Caco-2 (cell line): ENCODE measurements at regions not wholly inside any gene's neighbourhood (a gene's known extent, or its start where the extent isn't known, plus 50 kb on each side); places are given as distances from the start of the nearest gene placed in this dataset.

Experiments
- BruUV-seq: library from RNA; stranded (reverse); fragments of 400-500 nt; replicated peaks from 2 replicates; lab custom pipeline; 2021; lab: Mats Ljungman, UMichigan
- CTCF ChIA-PET: fragments of 300-600 bp; sonication (Branson Sonifier 250); formaldehyde crosslinking; loops from one replicate; lab custom pipeline; 2022; ENCODE audit warnings: antibody characterized with exemption; lab: Charles Lee
- POLR2A ChIA-PET: fragments of 300-600 bp; sonication (Branson Sonifier 250); formaldehyde crosslinking; loops from one replicate; lab custom pipeline; 2022; ENCODE audit warnings: antibody characterized with exemption; lab: Charles Lee
- DNase-seq, 2 experiments: peaks; one replicate each; pipeline versions ENCODE4 v3.0.0 to v3.0.0-alpha.2; 2020 to 2022
- H3K27me3 ChIP-seq: replicated peaks from 2 replicates; pipeline ENCODE4 v1.6.0; 2011; ENCODE audit warnings: low read length; ENCODE audit not compliant: control insufficient read depth, insufficient read depth
- H3K36me3 ChIP-seq: 2 replicates; pipeline ENCODE4 v1.5.1; 2011; ENCODE audit warnings: low read length; ENCODE audit not compliant: control insufficient read depth, insufficient read depth
- H3K4me1 ChIP-seq: fragments of 250-450 bp; sonication (Bioruptor Pico); 2 replicates; pipeline ENCODE4 v1.5.1; 2020; ENCODE audit warnings: mild to moderate bottlenecking
- H3K4me3 ChIP-seq: 2 replicates; pipeline ENCODE4 v1.5.1; 2011; ENCODE audit warnings: low read depth, mild to moderate bottlenecking, control low read depth, low read length
- H3K9me3 ChIP-seq: fragments of 250-450 bp; sonication (Bioruptor Pico); 2 replicates; pipeline ENCODE4 v1.5.1; 2020; ENCODE audit warnings: mild to moderate bottlenecking, moderate library complexity
- H3K27ac Mint-ChIP-seq: one replicate; pipeline ENCODE4 v1.8.0; 2022; ENCODE audit warnings: mixed read lengths; ENCODE audit not compliant: unreplicated experiment
- H3K27me3 Mint-ChIP-seq: one replicate; pipeline ENCODE4 v1.8.0; 2022; ENCODE audit warnings: mixed read lengths; ENCODE audit not compliant: insufficient read depth, unreplicated experiment
- H3K36me3 Mint-ChIP-seq: one replicate; pipeline ENCODE4 v1.8.0; 2022; ENCODE audit warnings: mild to moderate bottlenecking, mixed read lengths; ENCODE audit not compliant: insufficient read depth, unreplicated experiment
- H3K4me1 Mint-ChIP-seq: one replicate; pipeline ENCODE4 v1.8.0; 2022; ENCODE audit warnings: low read depth, mixed read lengths; ENCODE audit not compliant: unreplicated experiment
- H3K4me3 Mint-ChIP-seq: one replicate; pipeline ENCODE4 v1.8.0; 2022; ENCODE audit warnings: mild to moderate bottlenecking, moderate library complexity, mixed read lengths; ENCODE audit not compliant: unreplicated experiment
- H3K9me3 Mint-ChIP-seq: one replicate; pipeline ENCODE4 v1.8.0; 2022; ENCODE audit warnings: mixed read lengths; ENCODE audit not compliant: unreplicated experiment
- intact Hi-C: fragments of 100-400 bp; cut with micrococcal nuclease; formaldehyde crosslinking; loops from one replicate; pipeline ENCODE4 v1.10.0; 2022; ENCODE audit not compliant: unreplicated experiment
- TF ChIP-seq, protein P1 (sequence below), 2 experiments: fragments of 200-600 bp in 1 of 2; IDR thresholded peaks; 1 replicate in 1 of 2; 2 replicates in 1 of 2; pipeline versions ENCODE4 v1.5.1 to v1.8.0; 2011 to 2022; ENCODE audit warnings: antibody characterized with exemption in 1 of 2, control low read depth in 1 of 2, inconsistent platforms in 1 of 2, low read depth in 1 of 2, low read length in 1 of 2, mild to moderate bottlenecking in 1 of 2, moderate library complexity in 1 of 2; ENCODE audit not compliant: insufficient read depth in 1 of 2, severe bottlenecking in 1 of 2, unreplicated experiment in 1 of 2

DNA sequence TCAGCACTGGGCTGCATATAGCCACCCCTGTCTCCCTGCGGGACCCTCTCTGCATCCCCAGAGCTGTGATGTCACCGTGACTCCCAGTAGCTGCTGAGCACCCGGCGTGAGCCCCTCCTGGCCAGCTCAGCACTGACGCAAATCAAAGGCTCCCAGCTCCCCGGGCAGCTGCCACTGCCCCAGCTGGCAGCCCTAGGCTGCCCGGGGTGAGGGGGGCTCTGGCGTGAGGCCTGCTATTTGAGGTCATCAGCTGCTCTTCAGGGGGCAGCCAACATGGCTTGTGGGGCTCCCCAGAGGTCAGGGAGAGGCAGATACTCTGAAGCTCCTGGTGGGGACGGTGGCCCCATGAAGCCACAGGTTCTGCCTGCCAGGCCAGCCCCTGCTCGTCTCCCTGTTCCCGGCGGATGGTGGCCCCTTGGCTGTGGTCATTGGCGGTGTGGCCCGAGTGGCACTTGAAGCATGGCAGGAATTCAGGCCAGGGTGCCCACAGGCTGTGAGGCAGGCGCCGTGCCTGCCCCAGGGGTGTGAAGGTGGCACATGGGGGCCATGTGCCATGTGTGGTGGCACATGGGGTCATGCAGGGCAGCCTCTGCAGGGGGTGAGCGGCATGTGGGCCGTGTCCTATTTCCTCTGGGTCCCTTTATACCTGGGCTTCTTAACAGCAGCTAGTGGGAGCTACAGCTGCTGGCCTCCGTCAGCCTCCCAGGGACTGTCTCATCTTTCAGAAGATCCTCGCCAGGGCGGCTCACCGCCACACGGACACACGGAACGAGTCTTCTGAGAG is 85.4 kb downstream of the SIK1 start:
- peak overlapping the region; percentile 88 for H3K27ac Mint-ChIP-seq
- no peaks in the 10 kb centered on the region for H3K27me3 ChIP-seq
- no peaks in the 10 kb centered on the region for H3K36me3 ChIP-seq
- H3K36me3 Mint-ChIP-seq = peaks cover 31% of the 10 kb centered on the region
- no TSS peak for BruUV-seq
- H3K4me3 ChIP-seq = no peak overlapping the region
- intact Hi-C loops = loop anchor here (5.0 kb wide), 1 partner anchor 306 kb away; no protein-coding TSS in a partner anchor
- H3K27me3 Mint-ChIP-seq = no peaks in the 10 kb centered on the region
- DNase-seq = no peak
- CTCF ChIA-PET = interaction anchor here (1.1 to 1.6 kb wide), 3 partner anchors 8 to 305 kb away, joined by 5 to 6 read pairs (median 5); no protein-coding TSS in a partner anchor
- no peak overlapping the region for H3K4me3 Mint-ChIP-seq
- H3K4me1 ChIP-seq = peaks cover 63% of the 10 kb centered on the region
- POLR2A ChIA-PET = no interaction called here
- peaks cover 35% of the 10 kb centered on the region for H3K4me1 Mint-ChIP-seq
- H3K9me3 Mint-ChIP-seq = peaks cover 10% of the 10 kb centered on the region
- TF ChIP-seq, protein P1, sequence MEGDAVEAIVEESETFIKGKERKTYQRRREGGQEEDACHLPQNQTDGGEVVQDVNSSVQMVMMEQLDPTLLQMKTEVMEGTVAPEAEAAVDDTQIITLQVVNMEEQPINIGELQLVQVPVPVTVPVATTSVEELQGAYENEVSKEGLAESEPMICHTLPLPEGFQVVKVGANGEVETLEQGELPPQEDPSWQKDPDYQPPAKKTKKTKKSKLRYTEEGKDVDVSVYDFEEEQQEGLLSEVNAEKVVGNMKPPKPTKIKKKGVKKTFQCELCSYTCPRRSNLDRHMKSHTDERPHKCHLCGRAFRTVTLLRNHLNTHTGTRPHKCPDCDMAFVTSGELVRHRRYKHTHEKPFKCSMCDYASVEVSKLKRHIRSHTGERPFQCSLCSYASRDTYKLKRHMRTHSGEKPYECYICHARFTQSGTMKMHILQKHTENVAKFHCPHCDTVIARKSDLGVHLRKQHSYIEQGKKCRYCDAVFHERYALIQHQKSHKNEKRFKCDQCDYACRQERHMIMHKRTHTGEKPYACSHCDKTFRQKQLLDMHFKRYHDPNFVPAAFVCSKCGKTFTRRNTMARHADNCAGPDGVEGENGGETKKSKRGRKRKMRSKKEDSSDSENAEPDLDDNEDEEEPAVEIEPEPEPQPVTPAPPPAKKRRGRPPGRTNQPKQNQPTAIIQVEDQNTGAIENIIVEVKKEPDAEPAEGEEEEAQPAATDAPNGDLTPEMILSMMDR (IDR thresholded peaks at IDR 0.05; ENCODE audit: insufficient read depth in 1 of 2, low read depth in 1 of 2, low read length in 1 of 2, severe bottlenecking in 1 of 2, unreplicated experiment in 1 of 2) = no peak
- no peaks in the 10 kb centered on the region for H3K9me3 ChIP-seq

DNA sequence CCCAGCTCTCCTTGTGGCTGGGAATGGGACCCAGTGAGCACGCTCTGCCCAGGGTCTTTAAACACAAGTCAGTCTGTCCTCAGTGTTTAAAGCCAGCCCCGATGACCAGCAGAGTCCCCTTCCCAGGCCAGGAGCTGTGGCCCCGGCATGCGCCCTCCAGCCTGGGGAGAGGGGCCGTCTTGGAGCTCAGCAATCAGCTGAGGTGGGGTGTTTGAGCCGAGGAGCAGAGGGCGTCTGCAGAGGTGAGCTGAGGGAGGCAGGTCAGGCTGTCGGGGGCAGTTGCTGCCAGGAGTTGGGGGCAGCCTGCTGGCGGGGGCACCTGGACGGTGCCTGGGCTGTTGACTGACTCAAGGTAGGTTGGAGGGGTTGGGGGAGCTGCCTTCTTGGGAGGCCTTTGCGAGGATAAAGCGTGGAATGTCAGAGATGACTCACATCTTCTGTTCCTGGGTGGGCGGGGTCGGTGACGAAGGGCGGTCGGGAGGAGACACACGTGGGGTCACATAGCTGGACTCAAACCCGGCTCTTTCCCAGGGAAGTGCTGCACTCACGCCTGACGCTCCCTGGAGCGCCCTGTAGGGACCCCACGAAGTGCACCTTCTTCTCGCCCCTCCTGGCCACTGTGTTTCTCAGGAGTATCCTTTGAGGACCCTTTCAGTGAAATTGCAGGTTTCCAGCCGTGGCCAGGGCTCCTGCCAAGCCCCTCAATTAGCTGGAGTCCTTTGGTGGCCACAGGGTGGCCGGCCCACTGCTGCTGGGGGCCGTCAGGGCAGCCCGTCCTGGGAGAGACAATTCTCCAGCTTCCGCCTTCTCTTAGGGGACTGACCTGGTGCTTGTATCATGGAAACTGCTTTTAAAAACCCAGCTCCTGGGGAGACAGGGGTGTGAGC is 86.2 kb downstream of the SIK1 start:
- ChIA-PET CTCF (interaction anchor here (1.5 to 1.6 kb wide), 2 partner anchors 30 to 305 kb away, joined by 5 read pairs; no protein-coding TSS in a partner anchor), POLR2A (no interaction called here)
- H3K27me3 ChIP-seq = no peaks in the 10 kb centered on the region

More for the DNA sequence above, 86.2 kb downstream of the SIK1 start:
- no peaks in the 10 kb centered on the region for H3K36me3 ChIP-seq
- no TSS peak for BruUV-seq
- TF ChIP-seq, protein P1 (IDR thresholded peaks at IDR 0.05; ENCODE audit: insufficient read depth in 1 of 2, low read depth in 1 of 2, low read length in 1 of 2, severe bottlenecking in 1 of 2, unreplicated experiment in 1 of 2) = no peak
- H3K4me1 ChIP-seq = peaks cover 60% of the 10 kb centered on the region
- intact Hi-C loops = loop anchor here (5.0 kb wide), 1 partner anchor 307 kb away; no protein-coding TSS in a partner anchor
- Mint-ChIP-seq H3K9me3 (peaks cover 17% of the 10 kb centered on the region), H3K4me3 (peak overlapping the region; percentile 33), H3K36me3 (peaks cover 31% of the 10 kb centered on the region), H3K27ac (peak overlapping the region; percentile 88), H3K4me1 (peaks cover 35% of the 10 kb centered on the region), H3K27me3 (no peaks in the 10 kb centered on the region)
- H3K9me3 ChIP-seq = no peaks in the 10 kb centered on the region
- no peak overlapping the region for H3K4me3 ChIP-seq
- DNase-seq = peak; percentile 73 to 89
